Testis (tissue), 2 donors: ENCODE measurements at regions not wholly inside any gene's neighbourhood (a gene's known extent, or its start where the extent isn't known, plus 50 kb on each side); places are given as distances from the start of the nearest gene placed in this dataset.

Experiments
- DNase-seq: peaks from one replicate; pipeline ENCODE4 v3.0.0-alpha.2; 2019
- H3K27ac ChIP-seq, 2 donors: fragments of 200-600 bp; sonication (generic); one replicate each; pipeline ENCODE4 v1.5.1; 2019
- H3K27me3 ChIP-seq: fragments of 200-600 bp; sonication (generic); one replicate; pipeline ENCODE4 v1.5.1; 2019
- H3K36me3 ChIP-seq: fragments of 200-600 bp; sonication (generic); one replicate; pipeline ENCODE4 v1.5.1; 2017; ENCODE audit warnings: low read depth; ENCODE audit errors: missing control alignments
- H3K4me1 ChIP-seq: fragments of 200-600 bp; sonication (generic); one replicate; pipeline ENCODE4 v1.5.1; 2019
- H3K4me3 ChIP-seq, 2 donors: fragments of 200-600 bp; sonication (generic); one replicate each; pipeline ENCODE4 v1.5.1; 2017 to 2019
- H3K9me3 ChIP-seq: fragments of 200-600 bp; sonication (generic); one replicate; pipeline ENCODE4 v1.5.1; 2017
- CTCF ChIP-seq, 3 experiments: fragments of 450-650 bp in 2 of 3; fragments of 200-600 bp in 1 of 3; sonication (generic) in 1 of 3; IDR thresholded peaks; one replicate each; pipeline ENCODE4 v1.5.1; 2016 to 2019; ENCODE audit warnings: antibody characterized with exemption in 3 of 3, mild to moderate bottlenecking in 2 of 3, moderate library complexity in 1 of 3
- POLR2A ChIP-seq: fragments of 450-650 bp; IDR thresholded peaks from one replicate; pipeline ENCODE4 v1.6.1; 2017; ENCODE audit warnings: antibody characterized with exemption, mild to moderate bottlenecking, moderate library complexity
- WGBS, 2 donors: methylation state at CpG; one replicate each; pipeline ENCODE4 v1.1.5; 2018; 5-methylcytosine and 5-hydroxymethylcytosine counted together
- intact Hi-C: fragments of 100-400 bp; cut with DNase I; formaldehyde crosslinking; loops from one replicate; pipeline ENCODE4 v1.15.1; 2023; ENCODE audit warnings: low total_unique reads

- H3K27me3 ChIP-seq: no peaks in the 10 kb centered on the region
- H3K4me3 ChIP-seq: no peak overlapping the region
- intact Hi-C loops: no loop called here
- H3K4me1 ChIP-seq: no peaks in the 10 kb centered on the region
- WGBS, 2 donors: 83 to 90% methylated on average over 6 to 10 of the region's 10 CpGs
- TF ChIP-seq CTCF (IDR thresholded peaks at IDR 0.05) (no peak), POLR2A (no peak)
- no peaks in the 10 kb centered on the region for H3K36me3 ChIP-seq
- DNase-seq: no peak
- no peaks in the 10 kb centered on the region for H3K9me3 ChIP-seq
- no peak overlapping the region for H3K27ac ChIP-seq
Measured at GRCh38 chr11:76282811-76283595, 76.7 kb upstream of the WNT11 start.

GRCh38 chr11:76282172-76282571 is 75.9 kb upstream of the WNT11 start:
- Histone ChIP-seq H3K27ac (no peak overlapping the region), H3K4me3 (no peak overlapping the region), H3K36me3 (no peaks in the 10 kb centered on the region), H3K27me3 (no peaks in the 10 kb centered on the region), H3K4me1 (peaks cover 5% of the 10 kb centered on the region), H3K9me3 (no peaks in the 10 kb centered on the region)
- DNase-seq: no peak
- TF ChIP-seq POLR2A (no peak), CTCF (IDR thresholded peaks at IDR 0.05) (no peak)
- WGBS, 2 donors: 78 to 86% methylated on average over 11 to 14 of the region's 14 CpGs
- intact Hi-C loops: no loop called here

GRCh38 chr11:76281558-76281906 is 75.2 kb upstream of the WNT11 start:
- no peak for DNase-seq
- no peak overlapping the region for H3K4me3 ChIP-seq
- peaks cover 8% of the 10 kb centered on the region for H3K4me1 ChIP-seq
- no peak overlapping the region for H3K27ac ChIP-seq
- 92% methylated on average over 4 of the region's 4 CpGs; no CpG with 5 or more reads in 1 of the 2 donors for WGBS, 2 donors
- no peaks in the 10 kb centered on the region for H3K9me3 ChIP-seq
- H3K36me3 ChIP-seq: no peaks in the 10 kb centered on the region
- intact Hi-C loops: no loop called here
- H3K27me3 ChIP-seq: no peaks in the 10 kb centered on the region
- TF ChIP-seq POLR2A (no peak), CTCF (IDR thresholded peaks at IDR 0.05) (no peak)

- intact Hi-C loops: no loop called here
- no peaks in the 10 kb centered on the region for H3K27me3 ChIP-seq
- peaks cover 8% of the 10 kb centered on the region for H3K4me1 ChIP-seq
- TF ChIP-seq POLR2A (no peak), CTCF (IDR thresholded peaks at IDR 0.05) (no peak)
- H3K4me3 ChIP-seq: no peak overlapping the region
- H3K9me3 ChIP-seq: no peaks in the 10 kb centered on the region
- 92 to 98% methylated on average over 7 to 15 of the region's 15 CpGs for WGBS, 2 donors
- no peak overlapping the region for H3K27ac ChIP-seq
- DNase-seq: no peak
- H3K36me3 ChIP-seq: no peaks in the 10 kb centered on the region
Measured at GRCh38 chr11:76280882-76281557, 74.7 kb upstream of the WNT11 start.
